Hypothalamus (tissue), 51 donors: ENCODE measurements at regions not wholly inside any gene's neighbourhood (a gene's known extent, or its start where the extent isn't known, plus 50 kb on each side); places are given as distances from the start of the nearest gene placed in this dataset.

Source experiments
- DNase-seq, 51 donors: peaks; one replicate each; lab custom pipeline; 2025; lab: John Stamatoyannopoulos, UW

- no peak for DNase-seq
These were observed 157.2 kb downstream of the CYRIA start for GRCh38 chr2:16508490-16508851.

- DNase-seq, result peak in 36 of 51 donors; percentile 2 to 74 (median 26)
These were observed 157.8 kb downstream of the CYRIA start for GRCh38 chr2:16507655-16508489.

- peak in 2 of 51 donors; percentile 1 to 16 for DNase-seq
These were observed 159.3 kb downstream of the CYRIA start for GRCh38 chr2:16506366-16506765.

- no peak for DNase-seq
These were observed 168.9 kb downstream of the CYRIA start for GRCh38 chr2:16496426-16497388.

- no peak for DNase-seq
These were observed 170.0 kb downstream of the CYRIA start for GRCh38 chr2:16495509-16496208.

- no peak for DNase-seq
These were observed 170.7 kb downstream of the CYRIA start for GRCh38 chr2:16494836-16495508.

GRCh38 chr2:16493788-16494187, 171.8 kb downstream of the CYRIA start:
- no peak for DNase-seq

- peak in 3 of 51 donors; percentile 2 to 7 (median 2) for DNase-seq
These were observed 177.9 kb downstream of the CYRIA start for GRCh38 chr2:16487686-16488085.

GRCh38 chr2:16485251-16485650, 180.4 kb downstream of the CYRIA start:
- no peak for DNase-seq

GRCh38 chr2:16482460-16482859, 183.2 kb downstream of the CYRIA start:
- DNase-seq, result no peak

GRCh38 chr2:16481351-16481750, 184.3 kb downstream of the CYRIA start:
- no peak for DNase-seq

GRCh38 chr2:16479721-16480120, 185.9 kb downstream of the CYRIA start:
- DNase-seq, result no peak

GRCh38 chr2:16478434-16479210, 187.0 kb downstream of the CYRIA start:
- no peak for DNase-seq

- DNase-seq, result no peak
These were observed 188.0 kb downstream of the CYRIA start for GRCh38 chr2:16477648-16478047.

GRCh38 chr2:16476866-16477265, 188.8 kb downstream of the CYRIA start:
- DNase-seq, result no peak

GRCh38 chr2:16475986-16476567, 189.6 kb downstream of the CYRIA start:
- no peak for DNase-seq

- DNase-seq, result no peak
These were observed 190.0 kb downstream of the CYRIA start for GRCh38 chr2:16475586-16475985.

- DNase-seq, result no peak
These were observed 192.1 kb downstream of the CYRIA start for GRCh38 chr2:16473575-16473974.

GRCh38 chr2:16470936-16471490, 194.6 kb downstream of the CYRIA start:
- no peak for DNase-seq
